ENCODE measurements at regions not wholly inside any gene's neighbourhood (a gene's known extent, or its start where the extent isn't known, plus 50 kb on each side); places are given as distances from the start of the nearest gene placed in this dataset.

DNA sequence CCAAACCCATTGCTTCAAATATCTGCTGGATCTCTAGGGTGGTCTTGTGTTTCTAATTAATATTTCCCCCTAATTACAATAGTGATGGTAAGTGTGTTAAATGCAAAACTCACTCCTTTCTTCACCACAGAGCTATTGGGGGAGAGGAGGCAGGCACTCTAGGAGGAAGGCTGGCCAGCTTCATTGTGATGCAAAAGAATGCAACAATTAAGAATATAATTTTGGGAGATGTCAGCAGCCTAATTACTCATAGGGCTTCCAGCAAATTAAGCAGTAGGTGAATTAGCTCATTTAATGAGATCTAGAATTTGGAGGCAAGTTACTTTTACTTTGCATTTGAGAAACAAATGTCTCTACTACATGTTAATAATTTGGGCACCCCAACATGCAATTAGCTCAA, 560.4 kb upstream of the DAB1 start:
- no peak for DNase-seq

DNA sequence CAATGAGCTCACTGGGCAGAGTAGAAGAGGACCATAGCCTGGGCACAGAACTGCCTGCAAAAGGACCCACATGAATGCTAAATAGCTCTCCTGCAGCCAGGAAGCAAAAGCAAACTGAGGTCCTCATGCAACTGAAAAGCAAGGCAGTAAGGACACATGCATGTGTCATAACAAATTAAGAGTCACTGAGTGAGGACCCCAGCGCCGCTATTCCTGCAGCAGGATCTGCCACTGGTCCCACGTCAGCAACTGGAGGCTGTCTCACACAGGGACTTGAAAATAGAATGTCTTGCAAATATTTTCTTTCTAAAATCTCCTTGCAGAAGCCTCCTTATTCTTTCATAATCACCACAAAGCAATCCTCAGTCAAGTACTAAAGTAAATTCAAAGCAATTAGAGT, 559.6 kb upstream of the DAB1 start:
- no peak for DNase-seq

DNA sequence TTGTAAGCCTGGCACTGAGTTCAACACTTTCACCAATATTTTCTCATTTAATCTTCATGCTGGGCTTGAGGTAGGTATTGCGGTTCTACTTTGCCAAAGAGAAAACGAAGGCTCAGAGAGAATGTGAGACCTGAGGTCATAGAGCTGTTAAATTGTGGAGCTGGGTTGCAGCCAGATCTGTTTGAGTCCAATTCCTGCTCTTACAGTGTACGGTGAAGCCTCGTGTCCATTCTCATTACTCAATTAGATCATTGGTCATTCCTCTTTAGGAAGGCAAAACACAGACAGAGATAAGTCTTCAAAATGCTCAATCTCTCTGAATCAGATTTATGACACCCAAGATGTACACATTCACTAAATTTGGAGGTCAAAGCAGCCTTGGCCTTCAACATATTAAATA, 559.0 kb upstream of the DAB1 start:
- no peak for DNase-seq

DNA sequence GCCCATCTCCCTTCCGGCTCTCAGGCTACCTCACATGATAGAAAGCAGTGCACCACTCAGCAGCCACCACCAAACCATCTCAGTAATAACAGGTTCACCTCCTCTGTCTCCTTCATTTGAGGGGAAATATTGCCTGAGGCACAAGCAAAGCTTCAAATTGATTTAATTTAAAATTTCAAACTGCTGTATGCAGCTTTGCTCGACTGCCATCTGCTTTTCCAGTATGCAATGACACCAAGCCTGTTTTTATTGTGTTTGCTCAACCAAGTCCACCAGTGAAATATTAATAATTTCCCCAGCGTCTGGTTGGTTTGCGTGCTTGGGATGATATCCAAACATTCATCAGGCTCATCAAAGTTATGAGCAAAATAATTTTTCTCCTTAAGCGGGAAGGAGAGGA, 552.4 kb upstream of the DAB1 start:
- DNase-seq = no peak

DNA sequence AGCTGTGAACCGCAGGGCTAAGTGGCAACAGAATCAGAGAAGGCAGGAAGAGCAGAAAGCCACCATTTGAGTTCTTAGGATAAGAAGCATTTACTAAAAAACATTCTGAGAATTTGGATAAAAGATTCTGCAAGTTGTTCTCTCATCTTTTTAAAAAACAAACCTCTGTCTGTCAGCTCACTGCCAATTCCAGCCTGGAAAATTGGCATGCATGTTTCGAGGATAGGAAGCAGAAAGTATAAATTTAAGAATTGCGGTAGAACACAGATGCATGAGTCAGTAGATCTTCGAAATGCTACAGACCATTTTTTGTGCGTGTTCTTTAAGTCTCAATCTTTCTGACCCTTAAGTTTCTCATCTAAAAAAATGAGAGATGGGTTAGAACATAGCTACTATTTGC, 544.5 kb upstream of the DAB1 start:
- DNase-seq = no peak

DNA sequence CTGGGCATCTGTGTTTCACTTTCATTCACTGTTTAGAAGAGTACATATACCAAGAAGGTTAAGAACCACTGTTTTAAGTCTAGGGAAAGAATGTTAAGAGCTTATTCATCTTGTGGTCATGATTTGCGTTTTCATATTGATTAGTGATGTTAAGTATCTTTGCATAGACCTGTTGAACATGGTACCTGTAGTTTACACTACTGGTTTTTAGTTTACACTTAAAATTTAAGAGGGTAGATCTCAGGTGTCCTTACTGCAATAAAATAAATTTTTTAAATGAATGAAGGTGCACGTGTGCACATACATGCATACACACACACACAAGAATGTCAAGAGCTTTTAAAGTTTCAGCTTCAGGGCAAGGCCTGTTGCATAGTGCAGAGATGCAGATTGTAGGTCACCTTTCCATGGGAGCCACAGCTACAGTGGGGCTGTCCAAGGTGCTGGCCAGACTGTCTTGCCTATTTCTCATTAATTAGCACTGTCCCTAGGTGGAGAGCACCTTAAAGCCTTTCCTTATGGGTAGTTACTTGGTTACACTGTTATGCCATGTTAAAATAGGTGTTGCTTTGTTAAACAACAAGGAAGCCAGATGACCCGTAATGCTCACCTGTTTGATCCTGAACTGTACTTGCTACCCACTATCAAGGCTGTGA, 543.0 kb upstream of the DAB1 start:
- DNase-seq = no peak

DNA sequence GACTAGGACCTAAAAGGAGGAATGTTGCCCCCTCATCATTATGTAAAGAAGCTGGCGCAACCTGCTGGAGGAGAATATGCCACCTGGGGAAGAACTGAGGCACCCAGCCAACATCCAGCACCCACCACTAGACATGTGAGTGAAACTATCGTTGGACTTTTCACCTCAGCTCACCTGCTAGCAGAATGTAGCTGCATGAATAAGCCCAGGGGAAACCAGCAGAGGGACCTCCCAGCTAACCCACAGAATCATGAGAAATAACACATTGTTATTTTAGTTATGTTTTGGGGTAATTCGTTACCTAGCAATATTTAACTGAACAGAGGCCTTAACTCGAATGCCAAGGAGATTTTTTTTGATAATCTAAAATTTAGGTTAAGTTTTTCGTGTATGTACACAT, 542.5 kb upstream of the DAB1 start:
- no peak for DNase-seq

DNA sequence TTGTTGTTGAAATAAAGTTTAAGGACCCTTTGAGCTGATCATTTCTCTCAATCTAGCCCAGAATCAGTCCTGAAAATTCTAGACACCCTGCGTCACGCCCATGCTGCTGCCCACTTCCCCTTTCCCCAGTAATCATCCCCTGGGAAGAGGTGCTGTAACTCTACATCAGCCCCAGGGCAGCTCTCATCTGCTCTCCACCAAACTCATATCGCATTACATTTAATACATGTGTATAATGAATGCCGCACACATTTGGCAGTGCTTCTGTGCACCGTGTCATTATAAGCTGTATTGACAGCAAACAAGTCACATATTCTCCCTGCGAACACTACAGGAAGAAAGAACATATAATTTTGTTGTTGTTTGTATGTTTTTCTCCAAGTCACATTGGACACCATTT, 539.7 kb upstream of the DAB1 start:
- no peak for DNase-seq

DNA sequence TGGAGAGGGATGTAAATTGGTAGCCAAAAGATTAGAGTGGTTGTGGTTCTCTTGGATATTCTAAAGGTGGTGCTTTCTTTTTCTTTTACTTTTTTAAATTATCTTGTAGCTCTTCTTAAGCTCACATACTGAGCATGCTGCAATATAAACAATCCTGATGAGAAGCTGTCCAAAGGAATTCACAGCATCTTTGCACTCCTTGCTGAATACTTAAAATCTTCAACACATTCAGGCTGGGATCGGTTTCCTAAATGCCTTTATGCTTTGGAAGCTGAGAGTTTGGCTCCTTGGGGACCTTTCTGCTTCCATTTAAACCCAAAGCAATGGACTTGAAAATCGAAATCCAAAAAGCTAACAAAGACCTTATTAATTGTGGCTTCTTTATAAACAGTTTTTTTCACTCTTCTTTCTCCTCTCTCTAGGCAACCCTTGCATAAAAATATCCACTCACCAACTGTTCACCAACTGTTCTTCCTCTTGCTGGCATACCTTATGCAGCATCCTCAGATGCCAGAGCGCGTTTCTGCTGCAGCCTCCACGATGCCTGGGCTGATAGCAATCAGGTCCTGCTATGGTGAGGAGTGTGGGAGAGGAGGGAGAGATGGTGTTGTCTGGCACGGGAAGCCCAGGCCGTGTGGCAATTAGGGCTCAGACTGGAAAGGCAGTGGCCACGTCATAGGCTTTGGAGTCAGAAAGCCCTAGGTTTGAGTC, 535.8 kb upstream of the DAB1 start:
- no peak for DNase-seq

DNA sequence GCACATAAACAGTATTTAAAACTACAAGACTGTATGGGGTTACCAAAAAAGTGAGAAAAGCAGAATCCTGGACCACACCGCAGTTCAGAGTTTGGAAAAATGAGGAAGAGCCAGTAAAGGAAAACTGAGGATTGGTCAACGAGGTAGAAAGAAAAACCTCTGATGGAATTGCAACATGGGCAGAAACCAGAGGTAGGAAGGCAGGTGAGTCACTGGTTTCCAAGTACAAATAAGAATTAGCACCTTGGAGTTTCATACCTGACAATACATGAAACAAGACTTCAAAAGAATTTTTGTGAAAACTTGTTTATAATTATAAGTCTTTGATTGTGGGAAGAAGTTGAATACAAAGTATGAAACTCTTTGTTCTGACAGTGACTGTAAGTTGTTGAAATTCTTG, 533.7 kb upstream of the DAB1 start:
- no peak for DNase-seq

DNA sequence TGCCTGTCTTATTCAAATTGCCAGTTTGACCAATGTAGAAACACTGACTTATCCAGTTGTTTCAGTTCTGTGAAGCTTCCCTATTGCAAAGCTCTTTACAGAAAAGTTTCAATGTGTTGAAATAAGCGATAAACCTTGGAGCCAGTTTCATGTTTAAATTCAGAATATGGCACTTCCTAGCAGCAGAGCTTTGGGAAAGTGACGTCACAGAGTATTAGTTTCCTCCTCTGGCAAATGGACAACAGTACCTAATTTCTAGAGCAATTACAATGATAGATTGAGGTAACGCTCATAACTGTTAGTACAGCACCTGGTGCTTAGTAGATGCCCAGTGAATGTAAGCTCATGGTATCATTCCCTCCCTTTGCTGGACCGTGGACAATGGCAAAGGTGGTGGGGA, 527.5 kb upstream of the DAB1 start:
- no peak for DNase-seq

DNA sequence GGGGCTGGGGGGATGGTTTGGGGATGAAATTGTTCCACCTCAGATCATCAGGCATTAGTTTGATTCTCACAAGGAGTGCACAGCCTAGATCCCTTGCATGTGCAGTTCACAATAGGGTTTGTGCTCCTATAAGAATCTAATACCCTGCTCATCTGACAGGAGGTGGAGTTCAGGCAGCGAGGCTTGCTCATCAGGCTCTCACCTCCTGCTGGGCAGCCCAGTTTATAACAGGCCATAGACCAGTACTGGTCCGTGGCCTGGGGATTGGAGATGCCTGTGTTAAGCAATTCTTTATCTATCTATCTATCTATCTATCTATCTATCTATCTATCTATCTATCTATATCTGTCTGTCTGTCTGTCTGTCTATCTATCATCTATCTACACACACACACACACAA, 525.3 kb upstream of the DAB1 start:
- DNase-seq = no peak

DNA sequence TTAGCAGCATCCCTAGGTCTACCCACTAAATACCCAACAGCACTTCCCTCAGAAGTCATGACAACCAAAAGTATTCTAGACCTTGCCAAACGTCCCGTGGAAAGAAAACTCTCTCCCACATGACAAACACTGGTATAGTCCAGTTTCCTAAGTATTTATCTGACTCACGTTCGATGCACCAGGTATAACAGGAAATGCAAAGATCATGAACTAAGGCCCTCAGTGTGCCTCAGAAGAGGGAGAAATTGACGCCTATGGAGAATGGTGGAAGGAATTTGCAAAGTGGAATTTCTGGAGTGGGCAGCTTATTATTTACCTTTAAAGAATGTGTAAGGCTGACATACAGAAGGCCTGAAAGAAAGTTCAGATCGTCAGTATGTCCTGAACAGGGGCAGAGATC, 523.6 kb upstream of the DAB1 start:
- no peak for DNase-seq

DNA sequence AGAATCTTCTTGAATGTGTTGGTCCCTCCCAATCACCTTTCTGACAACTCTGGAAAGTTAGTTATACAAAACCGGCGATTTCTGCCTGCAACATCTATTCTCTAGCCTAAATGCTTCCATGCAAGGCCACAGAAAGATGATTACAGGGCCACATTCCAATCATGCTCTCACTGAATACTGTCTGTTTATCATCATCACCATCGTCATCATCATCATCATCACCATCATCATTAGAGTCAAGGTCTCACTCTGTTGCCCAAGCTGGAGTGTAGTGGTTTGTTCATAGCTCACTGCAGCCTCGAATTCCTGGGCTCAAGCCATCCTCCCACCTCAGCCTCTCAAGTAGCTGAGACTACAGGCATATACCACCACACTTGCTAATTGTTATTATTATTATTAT, 521.2 kb upstream of the DAB1 start:
- no peak for DNase-seq

DNA sequence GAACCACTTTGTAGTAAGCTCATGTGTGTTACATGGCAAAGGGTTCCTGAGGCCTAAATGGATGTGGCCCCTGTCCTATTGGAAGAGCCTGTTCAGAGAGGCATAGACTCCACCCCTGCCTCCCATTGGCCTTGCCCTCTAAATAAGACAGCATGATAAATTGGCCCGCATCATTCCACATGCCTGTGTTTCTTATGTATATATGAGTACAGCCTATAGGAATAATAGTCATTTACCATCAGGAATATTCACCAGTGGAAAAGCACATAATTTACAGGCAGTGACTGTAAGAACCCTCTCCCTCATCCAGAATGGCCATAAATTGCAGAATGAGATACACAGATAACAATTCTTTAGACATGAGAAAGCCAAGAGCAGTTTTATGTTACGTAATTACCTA, 519.5 kb upstream of the DAB1 start:
- DNase-seq = no peak

DNA sequence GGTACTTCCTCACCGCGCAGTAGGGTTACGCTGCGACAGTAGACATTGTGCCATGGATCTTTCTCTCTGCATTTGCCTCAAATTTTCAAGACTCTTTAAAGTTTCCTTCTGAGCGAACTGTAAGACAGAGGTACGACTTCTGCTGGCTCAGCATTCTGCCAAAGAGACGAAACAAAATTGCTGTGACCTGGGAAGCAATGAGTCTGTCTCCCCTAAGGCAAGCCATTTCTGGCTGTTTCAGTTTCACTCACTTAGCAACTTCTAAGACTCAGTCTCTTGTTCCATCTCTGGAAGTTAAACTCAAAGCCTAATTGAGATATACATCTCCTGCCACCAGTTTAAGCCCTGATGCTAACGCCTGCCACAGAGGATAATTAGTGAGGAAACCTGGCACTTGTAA, 510.9 kb upstream of the DAB1 start:
- no peak for DNase-seq

DNA sequence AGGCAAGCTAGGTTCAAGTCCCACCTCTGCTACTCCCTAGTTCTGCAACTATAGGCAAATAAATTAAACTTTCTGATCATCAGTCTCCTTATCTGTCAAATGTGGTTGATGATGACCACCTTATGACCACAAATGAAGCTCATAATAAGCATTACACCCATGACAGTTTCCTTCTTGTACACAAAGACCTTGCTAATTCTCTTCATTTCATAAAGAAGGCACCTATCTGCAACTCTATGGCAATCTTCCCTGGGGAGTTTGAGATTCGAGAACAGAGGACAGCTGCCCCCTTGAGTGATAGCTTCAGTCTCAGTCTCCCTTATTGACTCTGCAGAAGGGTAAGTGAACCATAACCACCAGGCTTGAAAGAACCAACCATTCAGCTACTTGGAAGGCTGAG, 503.1 kb upstream of the DAB1 start:
- no peak for DNase-seq

DNA sequence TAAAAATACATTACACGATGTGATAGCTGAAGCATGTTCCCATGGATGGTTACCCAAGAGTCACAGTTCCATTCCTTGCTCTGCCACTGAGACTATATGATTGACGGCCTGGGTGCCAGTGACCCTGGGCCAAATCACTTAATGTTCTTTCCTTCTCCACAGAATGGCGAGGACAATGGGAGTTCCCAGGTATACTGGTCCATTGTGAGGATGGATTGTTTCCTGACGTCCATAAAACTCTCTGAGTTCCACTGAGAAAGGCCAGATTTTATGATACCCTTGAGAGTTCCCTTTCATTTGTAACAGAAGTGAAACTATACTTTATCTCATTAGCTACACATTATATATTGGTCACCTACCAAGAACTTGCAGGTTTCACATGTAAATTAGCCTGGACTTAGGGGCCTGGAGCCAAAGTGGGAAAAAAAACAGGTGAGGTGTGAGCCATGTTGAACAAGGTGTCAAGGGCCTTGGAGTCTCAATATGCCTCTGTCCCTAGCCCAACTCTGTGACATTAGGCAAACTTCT, 502.2 kb upstream of the DAB1 start:
- DNase-seq = no peak

DNA sequence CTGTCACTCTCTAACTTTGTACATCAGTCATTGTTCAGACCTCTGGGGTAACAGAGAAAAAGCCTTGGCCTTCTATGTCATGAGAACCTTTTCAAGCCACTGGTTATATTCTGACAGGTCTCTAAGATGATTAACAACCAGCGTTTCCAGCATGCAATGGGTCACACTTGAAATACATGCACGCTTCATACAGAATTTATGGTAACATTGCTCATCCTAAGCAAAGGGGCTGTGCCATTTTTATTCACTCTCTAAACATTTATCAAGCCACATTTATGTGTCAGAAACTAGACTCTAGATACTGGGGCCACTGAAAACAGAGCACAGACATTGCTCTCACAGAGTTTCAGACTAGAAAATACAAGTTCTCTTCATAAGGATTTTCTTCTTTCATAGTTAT, 501.4 kb upstream of the DAB1 start:
- DNase-seq = no peak

DNA sequence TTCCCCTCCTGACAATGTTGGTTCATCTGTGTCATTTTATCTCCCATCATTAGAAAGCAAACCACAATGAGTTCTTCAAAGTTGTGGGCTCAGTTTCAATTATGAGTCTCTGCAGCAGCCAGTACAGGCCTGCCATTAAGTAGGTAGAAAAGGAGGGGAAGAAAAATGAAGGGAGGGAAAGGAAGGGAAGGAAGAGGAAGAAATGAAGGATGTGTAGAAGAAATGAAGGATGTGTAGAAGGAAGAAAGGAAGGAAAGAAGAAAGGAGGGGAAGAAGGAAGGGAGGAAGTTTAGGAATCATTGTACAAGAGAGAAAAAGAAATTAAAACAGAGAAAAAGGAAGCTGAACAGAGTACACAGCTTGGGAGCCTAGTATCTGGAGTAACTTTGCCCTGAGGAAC, 498.3 kb upstream of the DAB1 start:
- DNase-seq = no peak

DNA sequence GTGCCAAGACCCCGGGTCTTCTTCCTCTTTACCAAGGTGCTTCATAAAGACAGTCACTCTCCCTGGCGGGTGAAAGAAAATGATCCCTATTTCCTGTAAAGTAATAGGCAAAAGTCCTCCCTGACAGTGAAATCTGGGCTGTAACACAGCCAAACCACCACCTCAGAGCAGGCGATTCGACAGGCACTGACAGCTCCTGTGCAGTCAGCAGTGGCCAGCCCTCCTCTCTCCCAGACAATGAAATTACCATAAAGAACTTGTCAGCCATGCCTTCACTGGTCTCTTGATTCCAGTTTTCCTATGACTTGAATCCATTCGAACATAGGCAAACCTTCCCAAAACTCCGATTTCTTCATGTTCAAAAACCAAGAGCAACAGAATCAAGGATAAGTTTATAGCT, 492.2 kb upstream of the DAB1 start:
- DNase-seq = no peak

DNA sequence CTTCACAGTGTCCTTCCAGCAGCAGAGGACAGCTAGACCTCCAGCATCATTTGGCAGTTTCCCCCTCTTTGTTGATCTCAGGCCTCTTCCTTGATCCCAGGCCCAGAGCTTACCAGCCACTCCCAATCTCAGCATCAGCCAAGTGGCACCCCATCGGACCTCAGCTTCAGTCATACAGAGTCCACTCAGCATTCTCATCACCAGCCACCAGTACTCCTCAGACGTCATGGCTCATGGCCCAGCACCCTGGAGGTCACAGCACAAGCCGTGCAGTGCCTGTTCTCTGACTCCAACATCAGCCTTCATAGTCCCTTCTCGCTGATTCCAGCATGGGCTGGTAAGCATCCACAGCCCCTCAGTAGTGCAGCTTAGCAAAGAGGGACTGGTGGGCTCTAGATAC, 487.6 kb upstream of the DAB1 start:
- no peak for DNase-seq

DNA sequence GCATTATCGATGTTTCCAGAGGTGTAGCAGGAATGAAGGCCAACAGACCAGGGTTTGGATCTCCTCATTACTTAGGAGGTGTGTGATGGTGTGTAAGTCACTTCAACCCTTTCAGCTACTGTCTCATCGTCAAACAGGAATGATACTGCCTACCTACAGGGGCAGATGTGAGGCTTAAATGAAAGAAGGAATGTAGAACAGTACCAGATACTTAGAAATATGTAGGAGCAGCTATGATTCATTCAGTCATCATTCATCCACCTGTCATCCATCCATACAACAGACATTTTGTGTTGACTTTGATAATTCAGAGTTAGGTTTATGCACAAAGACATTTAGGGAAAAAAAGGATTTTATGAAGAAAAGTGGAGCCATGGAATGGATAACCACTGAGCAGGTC, 486.9 kb upstream of the DAB1 start:
- DNase-seq = no peak

DNA sequence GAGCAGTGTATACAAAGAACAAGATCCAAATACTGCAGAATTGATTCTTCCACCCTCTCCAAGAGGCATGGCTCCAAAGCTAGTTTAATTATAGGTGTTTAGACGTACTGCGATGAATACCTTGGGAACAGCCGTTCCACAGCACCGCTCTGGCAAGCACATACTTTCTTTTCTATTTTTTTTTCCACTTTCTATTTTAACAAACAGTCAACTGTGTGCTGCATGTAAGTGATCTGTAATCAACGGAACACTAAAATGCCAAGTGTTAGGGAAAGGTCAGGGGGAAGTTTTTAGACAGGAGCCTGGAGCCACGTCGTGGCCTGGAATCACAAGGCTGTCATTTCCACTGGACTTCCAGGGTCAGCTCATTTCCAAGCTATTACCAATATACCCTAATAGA, 486.4 kb upstream of the DAB1 start:
- no peak for DNase-seq
